IMR-90 (cell line): ENCODE measurements at regions not wholly inside any gene's neighbourhood (a gene's known extent, or its start where the extent isn't known, plus 50 kb on each side); places are given as distances from the start of the nearest gene placed in this dataset.

Experiments used
- ATAC-seq: fragments of 200-7000 bp; cut with Tn5 transposase; 2 replicates; pipeline ENCODE4 v1.9.1; 2020; ENCODE audit warnings: low read depth, mild to moderate bottlenecking, moderate library complexity
- BruUV-seq: library from RNA; stranded (reverse); fragments of 400-500 nt; replicated peaks from 2 replicates; lab custom pipeline; 2021; lab: Mats Ljungman, UMichigan
- CTCF ChIA-PET: fragments of 300-600 bp; formaldehyde crosslinking; extraction: SDS; loops from one replicate; lab custom pipeline; 2021; ENCODE audit warnings: antibody characterized with exemption; lab: Yijun Ruan, JAX
- POLR2A ChIA-PET: fragments of 300-600 bp; sonication (Branson Sonifier 250); formaldehyde crosslinking; loops from one replicate; lab custom pipeline; 2022; ENCODE audit warnings: antibody characterized with exemption; ENCODE audit not compliant: unreplicated experiment; lab: Charles Lee
- DNase-seq: peaks from one replicate; pipeline ENCODE4 v3.0.0; 2013
- H2AFZ ChIP-seq: replicated peaks from 2 replicates; pipeline ENCODE3; 2013; ENCODE audit warnings: low read length, mild to moderate bottlenecking; ENCODE audit not compliant: poor library complexity
- H2AK5ac ChIP-seq: 2 replicates; pipeline ENCODE4 v1.6.1; 2013; ENCODE audit warnings: low read depth, low read length, inconsistent platforms
- H2AK9ac ChIP-seq: replicated peaks from 2 replicates; pipeline ENCODE3; 2013; ENCODE audit warnings: mild to moderate bottlenecking, low read depth, low read length, moderate library complexity; ENCODE audit not compliant: poor library complexity
- H2BK120ac ChIP-seq: 2 replicates; pipeline ENCODE4 v1.6.1; 2013; ENCODE audit warnings: low read depth, low read length, inconsistent platforms
- H2BK15ac ChIP-seq: 3 replicates; pipeline ENCODE4 v1.6.1; 2013; ENCODE audit warnings: low read depth, low read length, inconsistent platforms
- H2BK20ac ChIP-seq: 2 replicates; pipeline ENCODE4 v1.6.1; 2013; ENCODE audit warnings: low read depth, mild to moderate bottlenecking, inconsistent platforms, low read length, moderate library complexity
- H2BK5ac ChIP-seq: 2 replicates; pipeline ENCODE4 v1.6.1; 2013; ENCODE audit warnings: mild to moderate bottlenecking, low read depth, low read length, inconsistent platforms; ENCODE audit not compliant: poor library complexity, severe bottlenecking
- H3K14ac ChIP-seq: replicated peaks from 2 replicates; pipeline ENCODE4 v1.6.1; 2013; ENCODE audit warnings: low read depth, low read length, inconsistent platforms
- H3K18ac ChIP-seq: 2 replicates; pipeline ENCODE4 v1.6.1; 2013; ENCODE audit warnings: low read depth, low read length, control low read depth
- H3K23ac ChIP-seq: 2 replicates; pipeline ENCODE4 v1.6.1; 2013; ENCODE audit warnings: low read depth, low read length, inconsistent platforms
- H3K27ac ChIP-seq: 2 replicates; pipeline ENCODE4 v1.5.1; 2013; ENCODE audit warnings: mild to moderate bottlenecking, control low read depth, low read length; ENCODE audit not compliant: insufficient read depth
- H3K27me3 ChIP-seq: 2 replicates; pipeline ENCODE4 v1.6.1; 2013; ENCODE audit warnings: low read length; ENCODE audit not compliant: control insufficient read depth, insufficient read depth
- H3K36me3 ChIP-seq: 2 replicates; pipeline ENCODE4 v1.6.1; 2013; ENCODE audit warnings: low read length, mixed read lengths; ENCODE audit not compliant: control insufficient read depth, insufficient read depth
- H3K4ac ChIP-seq: 2 replicates; pipeline ENCODE4 v1.6.1; 2013; ENCODE audit warnings: low read depth, low read length, inconsistent platforms
- H3K4me1 ChIP-seq: 2 replicates; pipeline ENCODE4 v1.6.1; 2013; ENCODE audit warnings: low read length, mixed read lengths; ENCODE audit not compliant: control insufficient read depth, insufficient read depth
- H3K4me2 ChIP-seq: 2 replicates; pipeline ENCODE4 v1.6.1; 2013; ENCODE audit warnings: low read depth, mild to moderate bottlenecking, control low read depth, low read length, moderate library complexity
- H3K4me3 ChIP-seq: 2 replicates; pipeline ENCODE4 v1.5.1; 2013; ENCODE audit warnings: low read depth, mild to moderate bottlenecking, control low read depth, low read length, moderate library complexity; ENCODE audit not compliant: insufficient read depth
- H3K56ac ChIP-seq: 2 replicates; pipeline ENCODE4 v1.6.1; 2013; ENCODE audit warnings: low read length, inconsistent platforms; ENCODE audit not compliant: insufficient read depth; ENCODE audit errors: extremely low read depth
- H3K79me1 ChIP-seq, 2 experiments: 2 replicates each; pipeline ENCODE4 v1.6.1; 2013; ENCODE audit warnings: low read length in 2 of 2, inconsistent platforms in 1 of 2, low read depth in 1 of 2
- H3K9ac ChIP-seq: 2 replicates; pipeline ENCODE4 v1.6.1; 2013; ENCODE audit warnings: low read depth, low read length, control low read depth
- H3K9me1 ChIP-seq: 2 replicates; pipeline ENCODE4 v1.6.1; 2013; ENCODE audit warnings: low read length, inconsistent platforms; ENCODE audit not compliant: insufficient read depth
- H3K9me3 ChIP-seq: 2 replicates; pipeline ENCODE4 v1.6.1; 2013; ENCODE audit warnings: low read length; ENCODE audit not compliant: control insufficient read depth, insufficient read depth
- H4K20me1 ChIP-seq: 2 replicates; pipeline ENCODE4 v1.6.1; 2013; ENCODE audit warnings: low read length, inconsistent platforms; ENCODE audit not compliant: insufficient read depth
- H4K5ac ChIP-seq: 2 replicates; pipeline ENCODE4 v1.6.1; 2013; ENCODE audit warnings: mild to moderate bottlenecking, low read depth, low read length, control low read depth
- H4K8ac ChIP-seq, 2 experiments: 2 replicates each; pipeline ENCODE4 v1.6.1; 2013; ENCODE audit warnings: low read depth in 2 of 2, low read length in 2 of 2, control low read depth in 1 of 2, inconsistent platforms in 1 of 2
- H4K91ac ChIP-seq: 2 replicates; pipeline ENCODE4 v1.6.1; 2013; ENCODE audit warnings: low read depth, low read length, inconsistent platforms; ENCODE audit not compliant: insufficient read depth
- BHLHE40 ChIP-seq: fragments of 150-350 bp; IDR thresholded peaks from 2 replicates; pipeline ENCODE4 v1.6.1; 2016; ENCODE audit warnings: mild to moderate bottlenecking, low read depth, low read length
- CEBPB ChIP-seq: IDR thresholded peaks from 2 replicates; pipeline ENCODE4 v1.6.1; 2012; ENCODE audit warnings: low read depth, low read length, improper control_type of control experiment
- MAZ ChIP-seq: IDR thresholded peaks from 2 replicates; pipeline ENCODE4 v1.6.1; 2012; ENCODE audit warnings: low read depth, mild to moderate bottlenecking, low read length, improper control_type of control experiment, moderate library complexity, borderline replicate concordance
- MXI1 ChIP-seq: IDR thresholded peaks from 2 replicates; pipeline ENCODE4 v1.6.1; 2012; ENCODE audit warnings: low read depth, mild to moderate bottlenecking, low read length, moderate library complexity, borderline replicate concordance
- NFE2L2 ChIP-seq: fragments of 150-350 bp; IDR thresholded peaks from 2 replicates; pipeline ENCODE4 v1.6.1; 2016; ENCODE audit warnings: low read depth, mild to moderate bottlenecking, low read length
- POLR2A ChIP-seq: IDR thresholded peaks from 2 replicates; pipeline ENCODE4 v1.6.1; 2012; ENCODE audit warnings: mild to moderate bottlenecking, low read depth, low read length
- RCOR1 ChIP-seq: IDR thresholded peaks from 2 replicates; pipeline ENCODE4 v1.6.1; 2012; ENCODE audit warnings: mild to moderate bottlenecking, low read length, improper control_type of control experiment; ENCODE audit not compliant: insufficient replicate concordance
- RFX5 ChIP-seq: IDR thresholded peaks from 2 replicates; pipeline ENCODE4 v1.8.0; 2012; ENCODE audit warnings: low read depth, mild to moderate bottlenecking, low read length, moderate library complexity
- SMC3 ChIP-seq: fragments of 150-350 bp; IDR thresholded peaks from 2 replicates; pipeline ENCODE4 v1.6.1; 2016; ENCODE audit warnings: low read depth, mild to moderate bottlenecking, antibody characterized with exemption, low read length, moderate library complexity
- WGBS, 2 experiments: methylation state at CpG; one replicate each; pipeline versions ENCODE4 v1.1.5 to v1.1.7; 2013; ENCODE audit warnings: missing lambda C conversion rate in 2 of 2; ENCODE audit not compliant: insufficient read length in 1 of 2; ENCODE audit errors: extremely low coverage in 2 of 2; 5-methylcytosine and 5-hydroxymethylcytosine counted together
- dilution Hi-C: fragments of 300-500 bp; cut with HindIII; formaldehyde crosslinking; loops from one replicate; pipeline ENCODE4 v1.14.3; 2018; ENCODE audit warnings: low sequenced_read_pairs; ENCODE audit not compliant: unreplicated experiment
- in situ Hi-C: fragments of 300-500 bp; cut with MboI; formaldehyde crosslinking; loops from 3 replicates; pipeline ENCODE4 v1.14.3; 2019; ENCODE audit warnings: low sequenced_read_pairs, inconsistent platforms, mixed read lengths
- intact Hi-C: fragments of 100-400 bp; cut with micrococcal nuclease; formaldehyde crosslinking; loops from 2 replicates; pipeline ENCODE4 v1.10.0; 2022
- TF ChIP-seq, protein P1 (sequence below): fragments of 150-350 bp; IDR thresholded peaks from 2 replicates; pipeline ENCODE4 v1.6.1; 2017; ENCODE audit warnings: mild to moderate bottlenecking, antibody characterized with exemption, low read length, low read depth
- TF ChIP-seq, protein P2 (sequence below): conservative IDR thresholded peaks from 2 replicates; pipeline ENCODE4 v1.5.1; 2012; ENCODE audit warnings: mild to moderate bottlenecking, low read depth, low read length, improper control_type of control experiment

DNA sequence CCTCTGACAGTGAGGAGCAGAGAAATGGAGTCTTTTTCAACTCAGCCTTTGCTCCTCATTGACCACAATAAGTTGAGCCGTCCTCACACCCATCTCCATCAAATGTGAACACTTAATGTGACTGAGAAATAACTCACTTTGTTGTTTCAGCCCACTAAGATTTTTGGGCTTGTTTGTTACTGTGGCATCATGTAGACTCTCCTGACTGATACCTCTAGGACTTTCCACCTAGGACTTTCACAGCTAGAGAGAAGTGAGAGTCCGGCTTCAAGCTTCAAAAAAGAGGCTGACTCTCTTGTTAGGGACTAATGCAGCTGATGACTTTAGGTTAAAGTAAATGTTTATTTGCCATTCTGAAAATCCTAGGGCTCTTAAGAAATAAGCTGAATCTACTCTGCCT, 435.0 kb downstream of the TMEM114 start:
- Histone ChIP-seq H3K27ac (no peak overlapping the region), H2AK9ac (no peak overlapping the region), H3K4me1 (no peaks in the 10 kb centered on the region), H4K5ac (no peak overlapping the region), H3K56ac (no peak overlapping the region), H3K36me3 (no peaks in the 10 kb centered on the region), H2BK120ac (no peak overlapping the region), H2BK5ac (no peak overlapping the region), H4K8ac (no peak overlapping the region), H2AFZ (no peak overlapping the region), H4K91ac (no peak overlapping the region), H3K9me3 (peaks cover 13% of the 10 kb centered on the region), H4K20me1 (no peaks in the 10 kb centered on the region), H3K79me1 (no peaks in the 10 kb centered on the region), H2BK20ac (no peak overlapping the region), H3K4me3 (no peak overlapping the region), H2AK5ac (no peak overlapping the region), H3K4ac (no peak overlapping the region), H3K9ac (no peak overlapping the region), H3K27me3 (no peaks in the 10 kb centered on the region), H3K18ac (no peak overlapping the region), H3K14ac (no peak overlapping the region), H3K9me1 (no peaks in the 10 kb centered on the region), H3K4me2 (no peak overlapping the region), H3K23ac (no peak overlapping the region), H2BK15ac (no peak overlapping the region)
- in situ Hi-C loops, result no loop called here
- no TSS peak for BruUV-seq
- dilution Hi-C loops, result no loop called here
- ChIA-PET POLR2A (no interaction called here), CTCF (no interaction called here)
- no peak for DNase-seq
- no peak for ATAC-seq
- intact Hi-C loops, result no loop called here
- no CpG with 5 or more reads among the region's 2 CpGs for WGBS, 2 experiments
- TF ChIP-seq SMC3 (no peak), BHLHE40 (no peak), RCOR1 (no peak), NFE2L2 (no peak), RFX5 (no peak), CEBPB (no peak), MAZ (no peak), MXI1 (no peak), POLR2A (no peak)
- TF ChIP-seq, protein P1, sequence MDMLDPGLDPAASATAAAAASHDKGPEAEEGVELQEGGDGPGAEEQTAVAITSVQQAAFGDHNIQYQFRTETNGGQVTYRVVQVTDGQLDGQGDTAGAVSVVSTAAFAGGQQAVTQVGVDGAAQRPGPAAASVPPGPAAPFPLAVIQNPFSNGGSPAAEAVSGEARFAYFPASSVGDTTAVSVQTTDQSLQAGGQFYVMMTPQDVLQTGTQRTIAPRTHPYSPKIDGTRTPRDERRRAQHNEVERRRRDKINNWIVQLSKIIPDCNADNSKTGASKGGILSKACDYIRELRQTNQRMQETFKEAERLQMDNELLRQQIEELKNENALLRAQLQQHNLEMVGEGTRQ, result no peak
- TF ChIP-seq, protein P2, sequence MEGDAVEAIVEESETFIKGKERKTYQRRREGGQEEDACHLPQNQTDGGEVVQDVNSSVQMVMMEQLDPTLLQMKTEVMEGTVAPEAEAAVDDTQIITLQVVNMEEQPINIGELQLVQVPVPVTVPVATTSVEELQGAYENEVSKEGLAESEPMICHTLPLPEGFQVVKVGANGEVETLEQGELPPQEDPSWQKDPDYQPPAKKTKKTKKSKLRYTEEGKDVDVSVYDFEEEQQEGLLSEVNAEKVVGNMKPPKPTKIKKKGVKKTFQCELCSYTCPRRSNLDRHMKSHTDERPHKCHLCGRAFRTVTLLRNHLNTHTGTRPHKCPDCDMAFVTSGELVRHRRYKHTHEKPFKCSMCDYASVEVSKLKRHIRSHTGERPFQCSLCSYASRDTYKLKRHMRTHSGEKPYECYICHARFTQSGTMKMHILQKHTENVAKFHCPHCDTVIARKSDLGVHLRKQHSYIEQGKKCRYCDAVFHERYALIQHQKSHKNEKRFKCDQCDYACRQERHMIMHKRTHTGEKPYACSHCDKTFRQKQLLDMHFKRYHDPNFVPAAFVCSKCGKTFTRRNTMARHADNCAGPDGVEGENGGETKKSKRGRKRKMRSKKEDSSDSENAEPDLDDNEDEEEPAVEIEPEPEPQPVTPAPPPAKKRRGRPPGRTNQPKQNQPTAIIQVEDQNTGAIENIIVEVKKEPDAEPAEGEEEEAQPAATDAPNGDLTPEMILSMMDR, result no peak
